MCF 10A (cell line): ENCODE measurements at regions not wholly inside any gene's neighbourhood (a gene's known extent, or its start where the extent isn't known, plus 50 kb on each side); places are given as distances from the start of the nearest gene placed in this dataset.

ENCODE experiments used
- BruUV-seq: library from RNA; stranded (reverse); fragments of 400-500 nt; replicated peaks from 2 replicates; lab custom pipeline; 2021; lab: Mats Ljungman, UMichigan
- CTCF ChIA-PET: fragments of 300-600 bp; sonication (Branson Sonifier 250); formaldehyde crosslinking; extraction: SDS; loops from one replicate; lab custom pipeline; 2021; ENCODE audit warnings: antibody characterized with exemption, inconsistent platforms; lab: Yijun Ruan, JAX
- POLR2A ChIA-PET: fragments of 300-600, 350-650 bp; sonication (Branson Sonifier 250); formaldehyde crosslinking; extraction: SDS; loops from one replicate; lab custom pipeline; 2020; ENCODE audit warnings: antibody characterized with exemption, inconsistent platforms; lab: Yijun Ruan, JAX
- DNase-seq: peaks from one replicate; pipeline ENCODE4 v3.0.0-alpha.2; 2018; ENCODE audit not compliant: unreplicated experiment
- H3K27ac Mint-ChIP-seq: one replicate; pipeline ENCODE4 v1.8.0; 2022; ENCODE audit warnings: mild to moderate bottlenecking, low read depth, mixed read lengths; ENCODE audit not compliant: unreplicated experiment
- H3K27me3 Mint-ChIP-seq: one replicate; pipeline ENCODE4 v1.8.0; 2022; ENCODE audit warnings: mixed read lengths; ENCODE audit not compliant: insufficient read depth, unreplicated experiment
- H3K36me3 Mint-ChIP-seq: one replicate; pipeline ENCODE4 v1.8.0; 2022; ENCODE audit warnings: mild to moderate bottlenecking, moderate library complexity, mixed read lengths; ENCODE audit not compliant: insufficient read depth, unreplicated experiment
- H3K4me1 Mint-ChIP-seq: one replicate; pipeline ENCODE4 v1.8.0; 2022; ENCODE audit warnings: mixed read lengths; ENCODE audit not compliant: insufficient read depth, unreplicated experiment
- H3K4me3 Mint-ChIP-seq: one replicate; pipeline ENCODE4 v1.8.0; 2022; ENCODE audit warnings: mild to moderate bottlenecking, moderate library complexity, mixed read lengths; ENCODE audit not compliant: unreplicated experiment
- H3K9me3 Mint-ChIP-seq: one replicate; pipeline ENCODE4 v1.8.0; 2022; ENCODE audit warnings: mixed read lengths; ENCODE audit not compliant: unreplicated experiment
- CTCF ChIP-seq: fragments of 200-600 bp; IDR thresholded peaks from one replicate; pipeline ENCODE4 v1.8.0; 2022; ENCODE audit warnings: antibody characterized with exemption, mild to moderate bottlenecking; ENCODE audit not compliant: unreplicated experiment
- intact Hi-C: fragments of 100-400 bp; cut with micrococcal nuclease; formaldehyde crosslinking; loops from 2 replicates; pipeline ENCODE4 v1.14.1; 2022

GRCh38 chr5:102578362-102578761 lies 79.6 kb upstream of the SLCO6A1 start:
- ChIA-PET CTCF (no interaction called here), POLR2A (no interaction called here)
- no TSS peak for BruUV-seq
- no peak for DNase-seq
- Mint-ChIP-seq H3K4me3 (no peak overlapping the region), H3K4me1 (no peaks in the 10 kb centered on the region), H3K9me3 (no peaks in the 10 kb centered on the region), H3K27me3 (peaks cover 33% of the 10 kb centered on the region), H3K27ac (no peak overlapping the region), H3K36me3 (no peaks in the 10 kb centered on the region)
- intact Hi-C loops: no loop called here
- TF ChIP-seq CTCF: no peak

GRCh38 chr5:102579379-102579778 lies 80.6 kb upstream of the SLCO6A1 start:
- CTCF ChIA-PET: no interaction called here
- Mint-ChIP-seq H3K27ac (no peak overlapping the region), H3K4me3 (no peak overlapping the region), H3K4me1 (no peaks in the 10 kb centered on the region), H3K27me3 (peaks cover 29% of the 10 kb centered on the region), H3K36me3 (no peaks in the 10 kb centered on the region), H3K9me3 (no peaks in the 10 kb centered on the region)
- BruUV-seq: no TSS peak
- intact Hi-C loops: no loop called here
- no peak for DNase-seq
- POLR2A ChIA-PET: no interaction called here
- no peak for TF ChIP-seq CTCF

- Mint-ChIP-seq H3K27me3 (peaks cover 13% of the 10 kb centered on the region), H3K36me3 (no peaks in the 10 kb centered on the region), H3K9me3 (no peaks in the 10 kb centered on the region), H3K4me3 (no peak overlapping the region), H3K27ac (no peak overlapping the region), H3K4me1 (no peaks in the 10 kb centered on the region)
- no peak for DNase-seq
- CTCF ChIA-PET: interaction anchor here (0.9 to 2.0 kb wide), 5 partner anchors 100 to 559 kb away, joined by 3 to 10 read pairs (median 10); no protein-coding TSS in a partner anchor
- no TSS peak for BruUV-seq
- intact Hi-C loops: loop anchor here (5.0 to 10.0 kb wide), 2 partner anchors 101 to 394 kb away; no protein-coding TSS in a partner anchor
- TF ChIP-seq CTCF: no peak
- POLR2A ChIA-PET: interaction anchor here (0.9 kb wide), 1 partner anchor 175 kb away, joined by 4 read pairs; no protein-coding TSS in a partner anchor
Measured at GRCh38 chr5:102581011-102581410, 82.2 kb upstream of the SLCO6A1 start.

- POLR2A ChIA-PET: interaction anchor here (0.6 kb wide), 1 partner anchor 9 kb away, joined by 3 read pairs; no protein-coding TSS in a partner anchor
- CTCF ChIA-PET: interaction anchor here (0.5 to 1.6 kb wide), 10 partner anchors 9 to 1326 kb away, joined by 3 to 10 read pairs (median 4); no protein-coding TSS in a partner anchor
Measured at GRCh38 chr5:102582696-102583095, 83.9 kb upstream of the SLCO6A1 start.

More at GRCh38 chr5:102582696-102583095, 83.9 kb upstream of the SLCO6A1 start:
- no peak for TF ChIP-seq CTCF
- Mint-ChIP-seq H3K27me3 (no peaks in the 10 kb centered on the region), H3K4me3 (no peak overlapping the region), H3K4me1 (no peaks in the 10 kb centered on the region), H3K9me3 (no peaks in the 10 kb centered on the region), H3K27ac (no peak overlapping the region), H3K36me3 (no peaks in the 10 kb centered on the region)
- intact Hi-C loops: loop anchor here (1.0 to 10.0 kb wide), 7 partner anchors 88 to 893 kb away; no protein-coding TSS in a partner anchor
- no TSS peak for BruUV-seq
- no peak for DNase-seq
